ENCODE measurements at regions not wholly inside any gene's neighbourhood (a gene's known extent, or its start where the extent isn't known, plus 50 kb on each side); places are given as distances from the start of the nearest gene placed in this dataset.
"Not testable (repeated sequence)": the region's sequence is repeated elsewhere in the genome, so short reads cannot be mapped to it uniquely, and the experiment has no call there.

GRCh38 chr4:64016893-64017292 is 392.4 kb downstream of the TECRL start:
- in situ Hi-C loops (cut with HindIII; ENCODE audit: low sequenced_read_pairs): no loop called here

GRCh38 chr4:64014647-64015046 is 394.6 kb downstream of the TECRL start:
- in situ Hi-C loops (cut with HindIII; ENCODE audit: low sequenced_read_pairs): no loop called here

GRCh38 chr4:64001229-64001898 is 407.9 kb downstream of the TECRL start:
- in situ Hi-C loops (cut with HindIII; ENCODE audit: low sequenced_read_pairs): no loop called here

- in situ Hi-C loops (cut with HindIII; ENCODE audit: low sequenced_read_pairs): no loop called here
Observed at GRCh38 chr4:64000241-64000640, 409.0 kb downstream of the TECRL start.

- in situ Hi-C loops (cut with HindIII; ENCODE audit: low sequenced_read_pairs): no loop called here
Observed at GRCh38 chr4:63986253-63986652, 423.0 kb downstream of the TECRL start.

- in situ Hi-C loops (cut with HindIII; ENCODE audit: low sequenced_read_pairs): no loop called here
Observed at GRCh38 chr4:63983224-63983623, 426.0 kb downstream of the TECRL start.

- in situ Hi-C loops (cut with HindIII; ENCODE audit: low sequenced_read_pairs): no loop called here
Observed at GRCh38 chr4:63965875-63966274, 443.4 kb downstream of the TECRL start.

GRCh38 chr4:63942706-63943286 is 466.5 kb downstream of the TECRL start:
- in situ Hi-C loops (cut with HindIII; ENCODE audit: low sequenced_read_pairs): not testable (repeated sequence)

- in situ Hi-C loops (cut with HindIII; ENCODE audit: low sequenced_read_pairs): no loop called here
Observed at GRCh38 chr4:63937961-63938360, 471.3 kb downstream of the TECRL start.

GRCh38 chr4:63922146-63922545 is 487.1 kb downstream of the TECRL start:
- in situ Hi-C loops (cut with HindIII; ENCODE audit: low sequenced_read_pairs): no loop called here

- in situ Hi-C loops (cut with HindIII; ENCODE audit: low sequenced_read_pairs): no loop called here
Observed at GRCh38 chr4:63921561-63921960, 487.7 kb downstream of the TECRL start.

- in situ Hi-C loops (cut with HindIII; ENCODE audit: low sequenced_read_pairs): no loop called here
Observed at GRCh38 chr4:63919636-63920365, 489.4 kb downstream of the TECRL start.

GRCh38 chr4:63906660-63907183 is 502.5 kb downstream of the TECRL start:
- in situ Hi-C loops (cut with HindIII; ENCODE audit: low sequenced_read_pairs): no loop called here

GRCh38 chr4:63904201-63904600 is 505.0 kb downstream of the TECRL start:
- in situ Hi-C loops (cut with HindIII; ENCODE audit: low sequenced_read_pairs): no loop called here

GRCh38 chr4:63901304-63901703 is 507.9 kb downstream of the TECRL start:
- in situ Hi-C loops (cut with HindIII; ENCODE audit: low sequenced_read_pairs): no loop called here

GRCh38 chr4:63898961-63899360 is 510.3 kb downstream of the TECRL start:
- in situ Hi-C loops (cut with HindIII; ENCODE audit: low sequenced_read_pairs): no loop called here

GRCh38 chr4:63894161-63894560 is 515.1 kb downstream of the TECRL start:
- in situ Hi-C loops (cut with HindIII; ENCODE audit: low sequenced_read_pairs): no loop called here

- in situ Hi-C loops (cut with HindIII; ENCODE audit: low sequenced_read_pairs): no loop called here
Observed at GRCh38 chr4:63869370-63869769, 539.9 kb downstream of the TECRL start.

- in situ Hi-C loops (cut with HindIII; ENCODE audit: low sequenced_read_pairs): no loop called here
Observed at GRCh38 chr4:63851496-63851895, 557.8 kb downstream of the TECRL start.

GRCh38 chr4:63841266-63841665 is 568.0 kb downstream of the TECRL start:
- in situ Hi-C loops (cut with HindIII; ENCODE audit: low sequenced_read_pairs): no loop called here

- in situ Hi-C loops (cut with HindIII; ENCODE audit: low sequenced_read_pairs): no loop called here
Observed at GRCh38 chr4:63831590-63832155, 577.6 kb downstream of the TECRL start.

Measured in endothelial cell of hepatic sinusoid (primary cell).